ENCODE measurements at regions not wholly inside any gene's neighbourhood (a gene's known extent, or its start where the extent isn't known, plus 50 kb on each side); places are given as distances from the start of the nearest gene placed in this dataset.
"Not testable (repeated sequence)": the region's sequence is repeated elsewhere in the genome, so short reads cannot be mapped to it uniquely, and the experiment has no call there.

DNA sequence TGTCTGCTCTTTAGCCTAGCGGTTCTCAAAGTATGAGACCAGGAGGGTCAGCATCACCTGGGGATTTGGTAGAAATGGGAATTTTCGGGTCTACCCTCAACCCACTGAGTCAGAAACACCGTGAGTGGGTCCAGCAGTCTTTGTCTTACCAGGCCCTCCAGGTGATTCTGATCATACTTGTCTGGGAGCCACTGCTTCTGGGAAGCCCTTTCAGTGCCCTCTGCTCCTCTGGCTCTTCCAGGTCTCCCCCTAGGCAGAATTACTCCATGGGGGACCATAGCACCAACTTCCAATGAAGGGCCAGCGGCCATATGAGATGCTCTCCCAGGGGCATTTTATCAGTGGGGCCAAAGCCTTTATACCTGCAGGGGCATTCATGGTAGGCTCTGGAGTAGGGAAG is 81.0 kb upstream of the ETV3 start:
- TF ChIP-seq, protein P1, sequence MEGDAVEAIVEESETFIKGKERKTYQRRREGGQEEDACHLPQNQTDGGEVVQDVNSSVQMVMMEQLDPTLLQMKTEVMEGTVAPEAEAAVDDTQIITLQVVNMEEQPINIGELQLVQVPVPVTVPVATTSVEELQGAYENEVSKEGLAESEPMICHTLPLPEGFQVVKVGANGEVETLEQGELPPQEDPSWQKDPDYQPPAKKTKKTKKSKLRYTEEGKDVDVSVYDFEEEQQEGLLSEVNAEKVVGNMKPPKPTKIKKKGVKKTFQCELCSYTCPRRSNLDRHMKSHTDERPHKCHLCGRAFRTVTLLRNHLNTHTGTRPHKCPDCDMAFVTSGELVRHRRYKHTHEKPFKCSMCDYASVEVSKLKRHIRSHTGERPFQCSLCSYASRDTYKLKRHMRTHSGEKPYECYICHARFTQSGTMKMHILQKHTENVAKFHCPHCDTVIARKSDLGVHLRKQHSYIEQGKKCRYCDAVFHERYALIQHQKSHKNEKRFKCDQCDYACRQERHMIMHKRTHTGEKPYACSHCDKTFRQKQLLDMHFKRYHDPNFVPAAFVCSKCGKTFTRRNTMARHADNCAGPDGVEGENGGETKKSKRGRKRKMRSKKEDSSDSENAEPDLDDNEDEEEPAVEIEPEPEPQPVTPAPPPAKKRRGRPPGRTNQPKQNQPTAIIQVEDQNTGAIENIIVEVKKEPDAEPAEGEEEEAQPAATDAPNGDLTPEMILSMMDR (IDR thresholded peaks at IDR 0.05; ENCODE audit: insufficient read depth, low read length, poor library complexity, severe bottlenecking), result no peak
- Histone ChIP-seq H3K4me3 (ENCODE audit: low read depth, low read length) (no peak overlapping the region), H3K27me3 (ENCODE audit: control insufficient read depth, insufficient read depth, low read length) (no peaks in the 10 kb centered on the region), H3K36me3 (ENCODE audit: control insufficient read depth, insufficient read depth, low read length) (no peaks in the 10 kb centered on the region)
- no peak for DNase-seq (ENCODE audit: low read depth)

DNA sequence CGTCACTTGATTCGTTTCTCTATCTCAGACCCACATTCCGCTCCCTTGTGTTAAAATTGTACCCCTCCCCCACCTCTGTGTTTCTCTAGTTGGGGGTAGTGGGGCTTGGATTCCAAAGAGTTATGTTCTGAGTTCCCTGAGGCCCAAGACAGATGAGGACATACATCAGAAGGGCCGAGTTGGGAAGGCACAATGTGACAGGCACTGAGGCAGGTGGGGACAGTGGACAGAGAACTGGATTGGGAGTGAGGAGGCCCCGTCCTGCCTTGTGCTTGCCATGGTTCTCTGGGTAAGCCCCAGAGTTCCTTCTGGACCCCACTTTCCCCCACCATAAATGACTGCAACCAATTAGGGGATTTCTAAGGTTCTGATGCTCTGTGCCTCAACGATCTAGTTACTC is 80.5 kb upstream of the ETV3 start:
- no peak for DNase-seq (ENCODE audit: low read depth)
- Histone ChIP-seq H3K27me3 (ENCODE audit: control insufficient read depth, insufficient read depth, low read length) (no peaks in the 10 kb centered on the region), H3K36me3 (ENCODE audit: control insufficient read depth, insufficient read depth, low read length) (no peaks in the 10 kb centered on the region), H3K4me3 (ENCODE audit: low read depth, low read length) (no peak overlapping the region)
- TF ChIP-seq, protein P1 (IDR thresholded peaks at IDR 0.05; ENCODE audit: insufficient read depth, low read length, poor library complexity, severe bottlenecking), result no peak

DNA sequence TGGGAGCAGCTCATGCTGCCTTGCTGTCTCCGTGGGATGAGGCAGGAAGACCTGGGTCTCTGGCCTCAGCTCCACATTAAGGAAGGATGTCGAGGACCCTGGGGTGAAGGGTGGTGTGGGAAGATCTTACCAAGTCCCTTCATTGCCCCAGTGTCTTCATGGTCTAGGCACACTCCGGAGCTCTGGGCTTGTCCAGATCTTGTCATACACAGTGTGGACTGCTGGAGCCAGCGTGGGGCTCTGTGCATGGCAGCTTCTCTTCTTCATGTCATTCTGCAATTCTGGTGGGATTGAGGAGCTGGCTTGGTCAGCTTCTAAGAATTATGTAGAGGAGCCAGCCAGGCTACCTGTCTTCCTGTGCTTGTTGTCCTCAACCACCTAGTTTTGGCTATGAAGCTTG is 79.3 kb upstream of the ETV3 start:
- TF ChIP-seq, protein P1 (IDR thresholded peaks at IDR 0.05; ENCODE audit: insufficient read depth, low read length, poor library complexity, severe bottlenecking), result no peak
- DNase-seq (ENCODE audit: low read depth), result no peak
- Histone ChIP-seq H3K27me3 (ENCODE audit: control insufficient read depth, insufficient read depth, low read length) (no peaks in the 10 kb centered on the region), H3K36me3 (ENCODE audit: control insufficient read depth, insufficient read depth, low read length) (no peaks in the 10 kb centered on the region), H3K4me3 (ENCODE audit: low read depth, low read length) (no peak overlapping the region)

DNA sequence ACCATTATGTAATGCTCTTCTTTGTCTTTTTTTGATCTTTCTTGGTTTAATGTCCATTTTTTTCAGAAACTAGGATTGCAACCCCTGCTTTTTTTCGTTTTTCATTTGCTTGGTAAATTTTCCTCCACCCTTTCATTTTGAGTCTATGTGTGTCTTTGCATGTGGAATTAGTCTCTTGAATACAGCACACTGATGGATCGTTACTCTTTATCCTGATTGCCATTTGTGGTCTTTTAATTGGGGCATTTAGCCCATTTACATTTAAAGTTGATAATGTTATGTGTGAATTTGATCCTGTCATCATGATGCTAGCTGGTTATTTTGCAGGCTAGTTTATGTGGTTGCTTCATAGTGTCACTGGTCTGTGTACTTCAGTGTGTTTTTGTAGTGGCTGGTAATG is 75.6 kb upstream of the ETV3 start:
- TF ChIP-seq, protein P1 (IDR thresholded peaks at IDR 0.05; ENCODE audit: insufficient read depth, low read length, poor library complexity, severe bottlenecking), result no peak
- no peak for DNase-seq (ENCODE audit: low read depth)
- no peaks in the 10 kb centered on the region for H3K27me3 ChIP-seq (ENCODE audit: control insufficient read depth, insufficient read depth, low read length)
- no peak overlapping the region for H3K4me3 ChIP-seq (ENCODE audit: low read depth, low read length)
- no peaks in the 10 kb centered on the region for H3K36me3 ChIP-seq (ENCODE audit: control insufficient read depth, insufficient read depth, low read length)

DNA sequence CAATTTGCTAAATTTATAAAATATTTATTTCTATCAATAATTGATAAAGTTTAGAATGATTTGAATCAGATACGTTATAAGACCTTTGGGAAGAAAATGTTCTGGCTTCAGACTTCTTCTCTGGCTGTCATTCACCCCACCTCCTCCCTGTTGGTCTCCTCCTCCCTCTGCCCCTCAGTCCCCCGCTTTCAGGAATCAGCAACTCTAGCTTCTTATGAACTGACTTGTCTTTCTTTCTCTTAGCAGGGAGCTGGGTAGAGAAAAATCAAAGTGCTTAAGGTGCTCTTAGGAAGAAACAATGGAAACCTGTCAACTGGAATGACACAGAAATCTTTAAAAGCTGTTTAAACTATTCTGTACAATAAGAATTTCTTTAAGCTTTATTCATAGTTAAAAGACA is 71.3 kb upstream of the ETV3 start:
- Histone ChIP-seq H3K4me3 (ENCODE audit: low read depth, low read length) (no peak overlapping the region), H3K27me3 (ENCODE audit: control insufficient read depth, insufficient read depth, low read length) (no peaks in the 10 kb centered on the region), H3K36me3 (ENCODE audit: control insufficient read depth, insufficient read depth, low read length) (no peaks in the 10 kb centered on the region)
- TF ChIP-seq, protein P1 (IDR thresholded peaks at IDR 0.05; ENCODE audit: insufficient read depth, low read length, poor library complexity, severe bottlenecking), result no peak
- no peak for DNase-seq (ENCODE audit: low read depth)

DNA sequence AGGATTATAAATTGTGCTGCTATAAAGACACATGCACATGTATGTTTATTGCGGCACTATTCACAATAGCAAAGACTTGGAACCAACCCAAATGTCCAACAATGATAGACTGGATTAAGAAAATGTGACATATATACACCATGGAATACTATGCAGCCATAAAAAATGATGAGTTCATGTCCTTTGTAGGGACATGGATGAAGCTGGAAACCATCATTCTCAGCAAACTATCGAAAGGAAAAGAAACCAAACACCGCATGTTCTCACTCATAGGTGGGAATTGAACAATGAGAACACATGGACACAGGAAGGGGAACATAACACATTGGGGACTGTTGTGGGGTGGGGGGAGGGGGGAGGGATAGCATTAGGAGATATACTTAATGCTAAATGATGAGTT is 67.8 kb upstream of the ETV3 start:
- not testable (repeated sequence) for H3K4me3 ChIP-seq (ENCODE audit: low read depth, low read length); DNase-seq (ENCODE audit: low read depth); H3K27me3 ChIP-seq (ENCODE audit: control insufficient read depth, insufficient read depth, low read length); H3K36me3 ChIP-seq (ENCODE audit: control insufficient read depth, insufficient read depth, low read length)
